ENCODE measurements at regions not wholly inside any gene's neighbourhood (a gene's known extent, or its start where the extent isn't known, plus 50 kb on each side); places are given as distances from the start of the nearest gene placed in this dataset.

DNA sequence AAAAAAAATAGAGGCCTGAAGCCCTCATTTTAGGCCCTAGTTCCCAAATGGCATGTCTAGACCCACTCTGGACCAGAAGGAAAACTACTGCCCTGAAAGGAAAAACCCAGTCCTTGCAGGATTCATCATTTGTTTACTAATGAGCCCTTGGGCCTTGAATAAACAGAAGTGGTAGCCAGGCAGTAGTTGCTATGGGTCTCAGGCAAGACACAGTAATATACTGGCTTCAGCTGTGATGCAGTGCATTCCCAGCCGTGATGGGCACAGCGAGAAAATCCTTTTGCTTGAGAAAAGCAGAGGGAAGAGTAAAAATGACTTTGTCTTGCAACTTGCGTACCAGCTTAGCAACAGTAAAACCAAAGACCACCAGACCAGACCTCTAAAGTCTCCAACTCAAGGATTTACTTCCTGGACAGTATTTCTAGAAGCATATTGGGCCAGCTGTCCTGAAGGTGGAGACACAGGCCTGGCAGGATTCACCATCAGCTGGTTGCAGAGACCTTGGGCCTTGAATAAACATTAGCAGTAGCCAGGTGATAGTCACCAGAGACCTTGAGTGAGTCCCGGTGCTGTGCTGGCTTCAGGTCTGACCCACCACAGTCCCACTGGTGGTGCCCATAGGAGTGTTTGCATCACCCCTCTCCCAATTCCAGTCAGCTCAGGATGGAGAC is 208.3 kb upstream of the SLITRK3 start:
- TF ChIP-seq, protein P1, sequence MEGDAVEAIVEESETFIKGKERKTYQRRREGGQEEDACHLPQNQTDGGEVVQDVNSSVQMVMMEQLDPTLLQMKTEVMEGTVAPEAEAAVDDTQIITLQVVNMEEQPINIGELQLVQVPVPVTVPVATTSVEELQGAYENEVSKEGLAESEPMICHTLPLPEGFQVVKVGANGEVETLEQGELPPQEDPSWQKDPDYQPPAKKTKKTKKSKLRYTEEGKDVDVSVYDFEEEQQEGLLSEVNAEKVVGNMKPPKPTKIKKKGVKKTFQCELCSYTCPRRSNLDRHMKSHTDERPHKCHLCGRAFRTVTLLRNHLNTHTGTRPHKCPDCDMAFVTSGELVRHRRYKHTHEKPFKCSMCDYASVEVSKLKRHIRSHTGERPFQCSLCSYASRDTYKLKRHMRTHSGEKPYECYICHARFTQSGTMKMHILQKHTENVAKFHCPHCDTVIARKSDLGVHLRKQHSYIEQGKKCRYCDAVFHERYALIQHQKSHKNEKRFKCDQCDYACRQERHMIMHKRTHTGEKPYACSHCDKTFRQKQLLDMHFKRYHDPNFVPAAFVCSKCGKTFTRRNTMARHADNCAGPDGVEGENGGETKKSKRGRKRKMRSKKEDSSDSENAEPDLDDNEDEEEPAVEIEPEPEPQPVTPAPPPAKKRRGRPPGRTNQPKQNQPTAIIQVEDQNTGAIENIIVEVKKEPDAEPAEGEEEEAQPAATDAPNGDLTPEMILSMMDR (IDR thresholded peaks at IDR 0.05; ENCODE audit: low read depth, low read length, missing control alignments): no peak
- DNase-seq (ENCODE audit: low read depth): no peak
- H3K4me3 ChIP-seq (ENCODE audit: low read depth, low read length): no peak overlapping the region
- in situ Hi-C loops (cut with HindIII; ENCODE audit: low sequenced_read_pairs): no loop called here

DNA sequence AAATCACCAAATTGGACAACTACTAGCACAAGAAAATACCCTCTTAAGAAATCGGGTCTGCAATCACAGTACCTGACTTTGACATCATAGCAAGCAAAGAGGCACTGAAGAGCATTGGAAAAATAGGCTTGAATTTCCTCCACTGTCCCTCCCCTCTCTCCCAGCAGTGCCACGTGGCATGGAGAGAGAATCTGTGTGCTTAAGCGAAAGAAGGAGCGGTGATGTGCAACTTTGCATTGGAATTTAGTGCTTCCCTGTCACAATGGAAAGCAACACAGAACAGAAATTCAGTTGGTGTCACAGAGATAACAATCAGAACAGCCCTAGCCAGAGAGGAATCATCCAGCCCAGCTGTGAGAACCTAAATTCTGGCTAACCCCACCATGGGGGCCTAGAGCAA is 207.5 kb upstream of the SLITRK3 start:
- H3K4me3 ChIP-seq (ENCODE audit: low read depth, low read length): no peak overlapping the region
- no peak for DNase-seq (ENCODE audit: low read depth)
- TF ChIP-seq, protein P1 (IDR thresholded peaks at IDR 0.05; ENCODE audit: low read depth, low read length, missing control alignments): no peak
- in situ Hi-C loops (cut with HindIII; ENCODE audit: low sequenced_read_pairs): no loop called here

DNA sequence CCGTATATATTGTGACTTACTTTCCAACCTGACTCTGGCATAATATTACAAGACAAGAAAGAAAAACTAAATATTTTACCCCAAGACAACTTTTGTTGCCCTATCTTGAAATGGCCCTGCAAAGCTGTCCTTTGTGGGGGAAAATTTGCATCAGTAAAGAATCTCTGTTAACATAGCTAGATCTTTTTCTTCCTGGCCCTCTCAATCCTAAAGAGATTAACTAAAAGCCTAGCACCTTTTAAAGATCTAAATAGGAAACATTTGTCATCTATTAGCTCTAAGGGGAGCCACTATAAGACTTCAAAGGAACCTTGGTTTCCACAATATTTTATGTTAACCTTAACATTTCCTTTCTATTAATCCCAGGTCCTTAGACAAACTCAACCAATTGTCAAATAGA is 199.0 kb upstream of the SLITRK3 start:
- in situ Hi-C loops (cut with HindIII; ENCODE audit: low sequenced_read_pairs): no loop called here
- TF ChIP-seq, protein P1 (IDR thresholded peaks at IDR 0.05; ENCODE audit: low read depth, low read length, missing control alignments): no peak

DNA sequence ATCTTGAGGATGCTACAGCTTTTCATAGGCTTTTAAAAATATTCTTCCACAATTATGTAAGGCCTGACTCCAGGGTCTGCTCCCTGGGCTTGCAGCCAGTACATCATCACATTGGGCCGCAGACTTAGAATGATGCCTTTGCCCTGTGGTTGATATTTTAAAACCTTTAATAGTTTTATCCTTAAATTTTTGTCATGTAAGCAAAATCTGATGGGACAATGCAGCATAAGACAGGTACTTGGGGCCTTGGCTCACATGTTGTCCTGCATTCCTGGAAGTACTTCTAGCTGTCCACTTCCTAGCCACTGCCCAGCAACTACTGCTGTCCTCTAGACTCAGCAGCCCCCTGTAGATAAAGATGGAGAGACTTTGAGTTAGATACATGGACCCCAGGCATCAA is 197.3 kb upstream of the SLITRK3 start:
- DNase-seq (ENCODE audit: low read depth): no peak
- no peak overlapping the region for H3K4me3 ChIP-seq (ENCODE audit: low read depth, low read length)
- TF ChIP-seq, protein P1 (IDR thresholded peaks at IDR 0.05; ENCODE audit: low read depth, low read length, missing control alignments): no peak
- in situ Hi-C loops (cut with HindIII; ENCODE audit: low sequenced_read_pairs): no loop called here

More for the DNA sequence above, 199.0 kb upstream of the SLITRK3 start:
- H3K4me3 ChIP-seq (ENCODE audit: low read depth, low read length): no peak overlapping the region
- no peak for DNase-seq (ENCODE audit: low read depth)

DNA sequence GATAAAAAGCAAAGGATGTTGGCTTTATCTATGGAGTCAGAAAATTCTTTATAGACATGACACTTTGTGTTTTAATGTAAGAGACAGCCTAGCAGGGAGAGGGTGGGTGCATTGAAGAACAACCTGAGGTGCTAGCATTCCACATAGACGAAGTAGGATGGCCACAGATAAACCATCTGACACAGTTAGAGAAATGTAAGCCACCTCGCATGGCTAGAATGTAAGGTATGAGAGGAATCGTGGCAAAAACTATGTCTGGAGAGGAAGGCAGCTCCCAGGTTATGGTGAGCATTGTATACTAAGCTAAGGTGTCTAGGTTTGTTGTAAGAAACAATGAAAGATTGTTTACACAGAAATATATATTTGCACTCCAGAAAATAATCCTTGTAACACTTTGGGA is 194.0 kb upstream of the SLITRK3 start:
- TF ChIP-seq, protein P1 (IDR thresholded peaks at IDR 0.05; ENCODE audit: low read depth, low read length, missing control alignments): no peak
- in situ Hi-C loops (cut with HindIII; ENCODE audit: low sequenced_read_pairs): no loop called here
- no peak overlapping the region for H3K4me3 ChIP-seq (ENCODE audit: low read depth, low read length)
- DNase-seq (ENCODE audit: low read depth): no peak

DNA sequence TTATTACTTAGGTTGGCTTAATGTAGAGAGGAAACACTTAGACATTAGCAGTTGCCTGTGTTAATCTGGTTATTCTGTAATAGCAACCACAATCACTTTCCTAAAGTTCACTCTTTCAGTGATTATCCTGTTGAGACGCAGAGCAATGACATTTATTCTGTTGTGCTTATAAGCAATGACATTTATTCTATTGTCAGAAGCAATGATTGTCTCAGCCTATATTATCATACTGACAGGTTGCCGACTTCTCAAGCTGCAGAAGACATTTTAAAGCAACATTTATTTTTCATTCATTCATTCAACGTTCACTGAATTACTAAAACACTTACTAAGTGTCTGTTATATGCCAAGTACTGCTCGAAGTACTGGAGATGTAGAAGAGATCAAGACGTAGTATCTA is 193.5 kb upstream of the SLITRK3 start:
- in situ Hi-C loops (cut with HindIII; ENCODE audit: low sequenced_read_pairs): no loop called here
- TF ChIP-seq, protein P1 (IDR thresholded peaks at IDR 0.05; ENCODE audit: low read depth, low read length, missing control alignments): no peak
- DNase-seq (ENCODE audit: low read depth): no peak
- no peak overlapping the region for H3K4me3 ChIP-seq (ENCODE audit: low read depth, low read length)
